Upper lobe of left lung (tissue), 4 donors: ENCODE measurements at regions not wholly inside any gene's neighbourhood (a gene's known extent, or its start where the extent isn't known, plus 50 kb on each side); places are given as distances from the start of the nearest gene placed in this dataset.

Experiments used
- POLR2A ChIP-seq, 4 donors: fragments of 450-650 bp; IDR thresholded peaks; one replicate each; pipeline ENCODE4 v1.5.1; 2016 to 2017; ENCODE audit warnings: antibody characterized with exemption in 4 of 4, mild to moderate bottlenecking in 2 of 4
- POLR2AphosphoS5 ChIP-seq, 2 donors: sonication (generic); formaldehyde crosslinking; IDR thresholded peaks; one replicate each; pipeline ENCODE4 v1.5.1; 2017; ENCODE audit warnings: antibody characterized with exemption in 2 of 2

DNA sequence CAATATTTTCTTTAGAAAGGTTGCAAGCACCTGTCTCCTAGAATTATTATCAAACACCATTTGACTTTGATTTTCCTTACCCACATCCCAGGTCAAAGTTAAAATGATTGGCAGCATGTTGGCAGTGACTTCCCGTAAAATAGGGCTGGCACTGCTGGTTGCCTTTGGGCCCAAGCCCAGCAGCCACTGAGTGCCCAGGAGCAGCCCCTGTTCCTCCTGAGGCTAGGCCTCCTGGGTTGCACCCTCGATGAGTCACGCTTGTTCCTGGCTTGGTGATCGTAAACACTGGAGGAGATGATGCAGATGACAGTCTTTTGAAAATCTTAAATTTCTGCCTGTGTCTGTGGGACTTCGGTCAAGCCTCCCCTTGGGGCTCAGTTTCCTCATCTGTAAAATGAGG lies 290.0 kb downstream of the TLE3 start:
- TF ChIP-seq POLR2A (IDR thresholded peaks at IDR 0.05) (peak in 1 of 4 donors; percentile 21), POLR2AphosphoS5 (IDR thresholded peaks at IDR 0.05) (peak in 1 of 2 donors; percentile 40)
